AG09319 (cell line): ENCODE measurements at regions not wholly inside any gene's neighbourhood (a gene's known extent, or its start where the extent isn't known, plus 50 kb on each side); places are given as distances from the start of the nearest gene placed in this dataset.

Source experiments
- DNase-seq: peaks from one replicate; pipeline ENCODE4 v3.0.0-alpha.2; 2010; ENCODE audit warnings: low read depth; ENCODE audit errors: extremely low read depth
- CTCF ChIP-seq: IDR thresholded peaks from 2 replicates; pipeline ENCODE4 v1.5.1; 2011; ENCODE audit warnings: low read depth, mild to moderate bottlenecking, inconsistent platforms, low read length, moderate library complexity

- TF ChIP-seq CTCF, result no peak
- no peak for DNase-seq
Measured at GRCh38 chr3:23105048-23105447, 98.1 kb upstream of the UBE2E2 start.

- DNase-seq, result no peak
- no peak for TF ChIP-seq CTCF
Measured at GRCh38 chr3:23106666-23107065, 96.5 kb upstream of the UBE2E2 start.

GRCh38 chr3:23107221-23107620 is 95.9 kb upstream of the UBE2E2 start:
- no peak for TF ChIP-seq CTCF
- no peak for DNase-seq

GRCh38 chr3:23108451-23109057 is 94.6 kb upstream of the UBE2E2 start:
- TF ChIP-seq CTCF, result no peak
- no peak for DNase-seq

- no peak for TF ChIP-seq CTCF
- DNase-seq, result no peak
Measured at GRCh38 chr3:23111286-23111685, 91.8 kb upstream of the UBE2E2 start.

GRCh38 chr3:23111797-23112196 is 91.3 kb upstream of the UBE2E2 start:
- no peak for TF ChIP-seq CTCF

DNA sequence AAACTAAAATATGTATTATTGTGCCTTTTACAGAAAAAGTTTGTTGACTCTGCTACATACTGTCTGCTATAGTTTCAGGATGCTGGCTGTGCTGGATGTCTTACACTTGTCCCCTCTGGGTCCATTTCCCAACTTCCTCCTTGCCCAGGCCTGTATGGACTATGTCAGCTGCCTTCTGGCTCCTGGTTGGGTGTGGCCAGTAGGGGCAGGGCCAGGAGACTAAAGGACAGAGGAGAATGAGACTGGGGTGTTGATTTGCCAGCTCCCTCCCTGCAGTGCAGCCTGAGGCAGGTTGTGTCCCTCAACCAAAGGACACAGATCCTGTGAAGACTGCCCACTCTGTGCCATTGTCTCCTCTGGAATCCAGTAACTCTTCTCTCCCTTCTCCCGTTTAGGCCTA is 90.6 kb upstream of the UBE2E2 start:
- TF ChIP-seq CTCF, result no peak
- no peak for DNase-seq

More at GRCh38 chr3:23111797-23112196, 91.3 kb upstream of the UBE2E2 start:
- DNase-seq, result no peak
